GM23338 (cell line): ENCODE measurements at regions not wholly inside any gene's neighbourhood (a gene's known extent, or its start where the extent isn't known, plus 50 kb on each side); places are given as distances from the start of the nearest gene placed in this dataset.

ENCODE experiments used
- ATAC-seq: fragments of 200-7000 bp; cut with Tn5 transposase; 3 replicates; pipeline ENCODE4 v1.9.1; 2020
- DNase-seq: peaks from one replicate; pipeline ENCODE4 v3.0.0-alpha.2; 2015; ENCODE audit warnings: low spot score
- H2AFZ ChIP-seq: fragments of 200-600 bp; sonication (generic); 2 replicates; pipeline ENCODE4 v1.8.0; 2016; ENCODE audit warnings: antibody characterized with exemption, mild to moderate bottlenecking, moderate library complexity
- H3F3A ChIP-seq: fragments of 200-600 bp; sonication (generic); replicated peaks from 2 replicates; pipeline ENCODE4 v1.8.0; 2017; ENCODE audit warnings: antibody characterized with exemption, mixed run types, low read depth
- H3K27ac ChIP-seq: fragments of 200-600 bp; sonication (generic); 2 replicates; pipeline ENCODE4 v1.6.1; 2016; ENCODE audit warnings: low read depth
- H3K27me3 ChIP-seq: fragments of 200-600 bp; sonication (generic); 2 replicates; pipeline ENCODE4 v1.8.0; 2016; ENCODE audit warnings: mild to moderate bottlenecking, mixed run types, moderate library complexity; ENCODE audit not compliant: insufficient read depth
- H3K36me3 ChIP-seq: fragments of 200-600 bp; sonication (generic); 2 replicates; pipeline ENCODE4 v1.8.0; 2016; ENCODE audit warnings: mild to moderate bottlenecking; ENCODE audit not compliant: insufficient read depth
- H3K4me1 ChIP-seq: fragments of 200-600 bp; sonication (generic); 2 replicates; pipeline ENCODE4 v1.8.0; 2016; ENCODE audit warnings: mild to moderate bottlenecking, moderate library complexity; ENCODE audit not compliant: insufficient read depth
- H3K4me2 ChIP-seq: fragments of 200-600 bp; sonication (generic); 2 replicates; pipeline ENCODE4 v1.7.1; 2017; ENCODE audit warnings: mixed run types
- H3K4me3 ChIP-seq: fragments of 200-600 bp; sonication (generic); 2 replicates; pipeline ENCODE4 v1.6.1; 2016; ENCODE audit warnings: mixed run types
- H3K79me2 ChIP-seq: fragments of 200-600 bp; sonication (generic); replicated peaks from 2 replicates; pipeline ENCODE4 v1.8.0; 2017; ENCODE audit warnings: mild to moderate bottlenecking; ENCODE audit not compliant: insufficient read depth
- H3K9me2 ChIP-seq: fragments of 200-600 bp; sonication (generic); 2 replicates; pipeline ENCODE4 v1.8.0; 2017; ENCODE audit not compliant: insufficient read depth
- H4K20me1 ChIP-seq: fragments of 200-600 bp; sonication (generic); replicated peaks from 2 replicates; pipeline ENCODE4 v1.8.0; 2017; ENCODE audit warnings: mild to moderate bottlenecking; ENCODE audit not compliant: insufficient read depth
- H3K27ac Mint-ChIP-seq: 2 replicates; pipeline ENCODE4 v1.8.0; 2020; ENCODE audit warnings: inconsistent platforms, mild to moderate bottlenecking, moderate library complexity, mixed read lengths
- H3K27me3 Mint-ChIP-seq: 3 replicates; pipeline ENCODE4 v1.8.0; 2022; ENCODE audit warnings: low read depth, mild to moderate bottlenecking, moderate library complexity, mixed read lengths, inconsistent platforms; ENCODE audit not compliant: insufficient read depth, poor library complexity
- H3K36me3 Mint-ChIP-seq: 3 replicates; pipeline ENCODE4 v1.8.0; 2021; ENCODE audit warnings: low read depth, mild to moderate bottlenecking, inconsistent platforms, moderate library complexity, mixed read lengths
- H3K4me1 Mint-ChIP-seq: 3 replicates; pipeline ENCODE4 v1.8.0; 2020; ENCODE audit warnings: mild to moderate bottlenecking, inconsistent platforms, mixed read lengths
- H3K4me3 Mint-ChIP-seq: 3 replicates; pipeline ENCODE4 v1.8.0; 2021; ENCODE audit warnings: moderate library complexity, mild to moderate bottlenecking, inconsistent platforms, mixed read lengths
- H3K9me3 Mint-ChIP-seq: 3 replicates; pipeline ENCODE4 v1.8.0; 2020; ENCODE audit warnings: moderate library complexity, mild to moderate bottlenecking, inconsistent platforms, mixed read lengths
- CREB1 ChIP-seq: fragments of 250-450 bp; sonication (Bioruptor Pico); IDR thresholded peaks from 2 replicates; pipeline ENCODE4 v1.5.0; 2020; ENCODE audit warnings: low read depth, mild to moderate bottlenecking, moderate library complexity
- EZH2 ChIP-seq: fragments of 200-600 bp; sonication (generic); IDR thresholded peaks from one replicate; pipeline ENCODE4 v1.8.0; 2017; ENCODE audit warnings: antibody characterized with exemption, mild to moderate bottlenecking, low read depth; ENCODE audit not compliant: unreplicated experiment
- NANOG ChIP-seq: IDR thresholded peaks from 2 replicates; pipeline ENCODE4 v1.6.1; 2016; ENCODE audit warnings: antibody characterized with exemption, borderline replicate concordance
- POLR2AphosphoS5 ChIP-seq: IDR thresholded peaks from 2 replicates; pipeline ENCODE4 v1.6.1; 2016; ENCODE audit warnings: antibody characterized with exemption, low read depth
- STAT1 ChIP-seq: IDR thresholded peaks from one replicate; pipeline ENCODE4 v1.6.1; 2016; ENCODE audit warnings: antibody characterized with exemption; ENCODE audit not compliant: unreplicated experiment
- ZNF114 ChIP-seq: fragments of 250-450 bp; sonication (Bioruptor Pico); IDR thresholded peaks from 2 replicates; pipeline ENCODE4 v1.5.0; 2020; ENCODE audit warnings: mild to moderate bottlenecking, moderate library complexity
- ZNF331 ChIP-seq: fragments of 250-450 bp; sonication (Bioruptor Pico); IDR thresholded peaks from 2 replicates; pipeline ENCODE4 v1.5.0; 2020; ENCODE audit warnings: low read depth, mild to moderate bottlenecking, moderate library complexity
- TF ChIP-seq, protein P1 (sequence below), 2 experiments: fragments of 200-600 bp in 1 of 2; sonication (generic) in 1 of 2; conservative IDR thresholded peaks; 2 replicates each; pipeline versions ENCODE4 v1.5.1 to v1.6.1; 2016 to 2017; ENCODE audit warnings: antibody characterized with exemption in 2 of 2, low read depth in 2 of 2, mild to moderate bottlenecking in 2 of 2, moderate library complexity in 1 of 2
- TF ChIP-seq, protein P2 (sequence below): IDR thresholded peaks from one replicate; pipeline ENCODE4 v1.6.1; 2018; ENCODE audit warnings: antibody characterized with exemption; ENCODE audit not compliant: unreplicated experiment
- TF ChIP-seq, protein P3 (sequence below): IDR thresholded peaks from 2 replicates; pipeline ENCODE4 v1.6.1; 2016; ENCODE audit warnings: antibody characterized with exemption

DNA sequence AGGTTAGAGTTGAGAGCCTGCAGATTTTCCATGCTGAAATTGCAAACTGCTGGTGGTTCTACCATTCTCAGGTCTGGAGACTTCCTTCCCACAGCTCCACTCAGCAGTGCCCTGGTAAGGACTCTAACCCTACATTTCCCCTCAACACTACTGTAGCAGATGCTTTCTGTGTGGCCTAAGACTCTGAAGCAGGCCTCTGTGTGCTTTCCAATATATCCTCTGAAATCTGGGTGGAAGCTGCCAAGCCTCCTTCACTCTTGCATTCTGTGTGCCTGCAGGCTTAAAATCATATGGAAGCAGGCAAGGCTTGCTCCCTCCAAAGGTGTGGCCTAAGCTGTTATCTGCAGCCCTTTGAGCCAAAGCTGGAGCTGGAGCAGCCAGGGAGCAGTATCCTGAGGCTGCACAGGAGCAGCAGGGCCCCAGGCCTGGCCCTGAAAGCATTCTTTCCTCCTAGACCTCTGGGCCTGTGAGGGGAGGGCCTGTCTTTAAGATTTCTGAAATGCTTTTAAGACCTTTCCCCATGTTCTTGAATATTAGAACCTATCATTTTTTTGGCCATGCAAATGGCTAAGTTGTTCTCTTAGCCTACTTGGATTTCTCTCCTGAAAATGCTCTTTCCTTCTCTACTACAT is 134.1 kb upstream of the TSHZ3 start:
- no peaks in the 10 kb centered on the region for H3K27me3 ChIP-seq
- peaks cover 5% of the 10 kb centered on the region; the same call in 1 of the 2 replicates for H3K36me3 ChIP-seq
- H3K27me3 Mint-ChIP-seq = peaks cover 3% of the 10 kb centered on the region
- no peak for DNase-seq
- no peak for ATAC-seq
- TF ChIP-seq, protein P1, sequence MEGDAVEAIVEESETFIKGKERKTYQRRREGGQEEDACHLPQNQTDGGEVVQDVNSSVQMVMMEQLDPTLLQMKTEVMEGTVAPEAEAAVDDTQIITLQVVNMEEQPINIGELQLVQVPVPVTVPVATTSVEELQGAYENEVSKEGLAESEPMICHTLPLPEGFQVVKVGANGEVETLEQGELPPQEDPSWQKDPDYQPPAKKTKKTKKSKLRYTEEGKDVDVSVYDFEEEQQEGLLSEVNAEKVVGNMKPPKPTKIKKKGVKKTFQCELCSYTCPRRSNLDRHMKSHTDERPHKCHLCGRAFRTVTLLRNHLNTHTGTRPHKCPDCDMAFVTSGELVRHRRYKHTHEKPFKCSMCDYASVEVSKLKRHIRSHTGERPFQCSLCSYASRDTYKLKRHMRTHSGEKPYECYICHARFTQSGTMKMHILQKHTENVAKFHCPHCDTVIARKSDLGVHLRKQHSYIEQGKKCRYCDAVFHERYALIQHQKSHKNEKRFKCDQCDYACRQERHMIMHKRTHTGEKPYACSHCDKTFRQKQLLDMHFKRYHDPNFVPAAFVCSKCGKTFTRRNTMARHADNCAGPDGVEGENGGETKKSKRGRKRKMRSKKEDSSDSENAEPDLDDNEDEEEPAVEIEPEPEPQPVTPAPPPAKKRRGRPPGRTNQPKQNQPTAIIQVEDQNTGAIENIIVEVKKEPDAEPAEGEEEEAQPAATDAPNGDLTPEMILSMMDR (conservative IDR thresholded peaks at IDR 0.05; ENCODE audit: low read depth in 2 of 2) = no peak
- no peak for TF ChIP-seq CREB1
- TF ChIP-seq, protein P2, sequence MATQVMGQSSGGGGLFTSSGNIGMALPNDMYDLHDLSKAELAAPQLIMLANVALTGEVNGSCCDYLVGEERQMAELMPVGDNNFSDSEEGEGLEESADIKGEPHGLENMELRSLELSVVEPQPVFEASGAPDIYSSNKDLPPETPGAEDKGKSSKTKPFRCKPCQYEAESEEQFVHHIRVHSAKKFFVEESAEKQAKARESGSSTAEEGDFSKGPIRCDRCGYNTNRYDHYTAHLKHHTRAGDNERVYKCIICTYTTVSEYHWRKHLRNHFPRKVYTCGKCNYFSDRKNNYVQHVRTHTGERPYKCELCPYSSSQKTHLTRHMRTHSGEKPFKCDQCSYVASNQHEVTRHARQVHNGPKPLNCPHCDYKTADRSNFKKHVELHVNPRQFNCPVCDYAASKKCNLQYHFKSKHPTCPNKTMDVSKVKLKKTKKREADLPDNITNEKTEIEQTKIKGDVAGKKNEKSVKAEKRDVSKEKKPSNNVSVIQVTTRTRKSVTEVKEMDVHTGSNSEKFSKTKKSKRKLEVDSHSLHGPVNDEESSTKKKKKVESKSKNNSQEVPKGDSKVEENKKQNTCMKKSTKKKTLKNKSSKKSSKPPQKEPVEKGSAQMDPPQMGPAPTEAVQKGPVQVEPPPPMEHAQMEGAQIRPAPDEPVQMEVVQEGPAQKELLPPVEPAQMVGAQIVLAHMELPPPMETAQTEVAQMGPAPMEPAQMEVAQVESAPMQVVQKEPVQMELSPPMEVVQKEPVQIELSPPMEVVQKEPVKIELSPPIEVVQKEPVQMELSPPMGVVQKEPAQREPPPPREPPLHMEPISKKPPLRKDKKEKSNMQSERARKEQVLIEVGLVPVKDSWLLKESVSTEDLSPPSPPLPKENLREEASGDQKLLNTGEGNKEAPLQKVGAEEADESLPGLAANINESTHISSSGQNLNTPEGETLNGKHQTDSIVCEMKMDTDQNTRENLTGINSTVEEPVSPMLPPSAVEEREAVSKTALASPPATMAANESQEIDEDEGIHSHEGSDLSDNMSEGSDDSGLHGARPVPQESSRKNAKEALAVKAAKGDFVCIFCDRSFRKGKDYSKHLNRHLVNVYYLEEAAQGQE = no peak
- TF ChIP-seq, protein P3, sequence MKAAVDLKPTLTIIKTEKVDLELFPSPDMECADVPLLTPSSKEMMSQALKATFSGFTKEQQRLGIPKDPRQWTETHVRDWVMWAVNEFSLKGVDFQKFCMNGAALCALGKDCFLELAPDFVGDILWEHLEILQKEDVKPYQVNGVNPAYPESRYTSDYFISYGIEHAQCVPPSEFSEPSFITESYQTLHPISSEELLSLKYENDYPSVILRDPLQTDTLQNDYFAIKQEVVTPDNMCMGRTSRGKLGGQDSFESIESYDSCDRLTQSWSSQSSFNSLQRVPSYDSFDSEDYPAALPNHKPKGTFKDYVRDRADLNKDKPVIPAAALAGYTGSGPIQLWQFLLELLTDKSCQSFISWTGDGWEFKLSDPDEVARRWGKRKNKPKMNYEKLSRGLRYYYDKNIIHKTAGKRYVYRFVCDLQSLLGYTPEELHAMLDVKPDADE = no peak
- TF ChIP-seq POLR2AphosphoS5 = no peak
- no peak for TF ChIP-seq ZNF331
- TF ChIP-seq ZNF114 (CRISPR knock-in tag) = no peak
- TF ChIP-seq NANOG = no peak
- no peak for TF ChIP-seq STAT1
- no peak for TF ChIP-seq EZH2
- no peaks in the 10 kb centered on the region for H4K20me1 ChIP-seq
- no peak overlapping the region for H3K4me2 ChIP-seq
- no peak overlapping the region for H3K4me3 ChIP-seq
- H3K27ac Mint-ChIP-seq = no peak overlapping the region
- no peaks in the 10 kb centered on the region for H3K79me2 ChIP-seq
- peaks cover 62% of the 10 kb centered on the region for H3K9me3 Mint-ChIP-seq
- H3K27ac ChIP-seq = no peak overlapping the region
- no peaks in the 10 kb centered on the region for H3F3A ChIP-seq
- H3K4me3 Mint-ChIP-seq = no peak overlapping the region
- H3K9me2 ChIP-seq = no peaks in the 10 kb centered on the region; the same call in 1 of the 2 replicates
- H3K36me3 Mint-ChIP-seq = peaks cover 52% of the 10 kb centered on the region
- no peak overlapping the region for H2AFZ ChIP-seq
- 0 out of 3 replicates have a peak, but pooled peaks cover 5% of the 10 kb centered on the region for H3K4me1 Mint-ChIP-seq
- no peaks in the 10 kb centered on the region for H3K4me1 ChIP-seq
